OCI-LY3 (cell line): ENCODE measurements at regions not wholly inside any gene's neighbourhood (a gene's known extent, or its start where the extent isn't known, plus 50 kb on each side); places are given as distances from the start of the nearest gene placed in this dataset.
"Not testable (repeated sequence)": the region's sequence is repeated elsewhere in the genome, so short reads cannot be mapped to it uniquely, and the experiment has no call there.

ENCODE experiments used
- H2AFZ ChIP-seq: fragments of 200-600, 300-600 bp; shearing (Covaris generic); 2 replicates; pipeline ENCODE4 v1.6.0; 2014; ENCODE audit warnings: antibody characterized with exemption, low read depth, low read length
- H3K27ac ChIP-seq: fragments of 200-600, 300-600 bp; sonication (generic); 2 replicates; pipeline ENCODE4 v1.5.1; 2014; ENCODE audit warnings: mild to moderate bottlenecking, low read length, moderate library complexity, mixed read lengths
- H3K27me3 ChIP-seq: fragments of 200-600, 300-600 bp; sonication (generic); 2 replicates; pipeline ENCODE4 v1.6.1; 2014; ENCODE audit warnings: low read depth, low read length, mixed read lengths
- H3K36me3 ChIP-seq: fragments of 200-600, 300-600 bp; sonication (generic); replicated peaks from 2 replicates; pipeline ENCODE3; 2014; ENCODE audit warnings: low read depth, low read length, mixed read lengths
- H3K4me1 ChIP-seq: fragments of 300-600, 200-600 bp; sonication (generic); 2 replicates; pipeline ENCODE4 v1.6.1; 2014; ENCODE audit warnings: low read length, mixed read lengths
- H3K4me2 ChIP-seq: fragments of 200-600, 300-600 bp; sonication (generic); 2 replicates; pipeline ENCODE4 v1.6.1; 2014; ENCODE audit warnings: low read length, mixed read lengths
- H3K4me3 ChIP-seq: fragments of 300-600, 200-600 bp; sonication (generic); 2 replicates; pipeline ENCODE4 v1.5.1; 2014; ENCODE audit warnings: antibody characterized with exemption, mild to moderate bottlenecking, low read length, moderate library complexity
- H3K79me2 ChIP-seq: fragments of 300-600, 200-600 bp; shearing (Covaris generic); 2 replicates; pipeline ENCODE4 v1.6.1; 2014; ENCODE audit warnings: mild to moderate bottlenecking, low read length, mixed read lengths
- H3K9ac ChIP-seq: fragments of 300-600, 200-600 bp; shearing (Covaris generic); 2 replicates; pipeline ENCODE4 v1.6.0; 2014; ENCODE audit warnings: mild to moderate bottlenecking, low read length, moderate library complexity
- H3K9me3 ChIP-seq: fragments of 200-600, 300-600 bp; shearing (Covaris generic); 2 replicates; pipeline ENCODE4 v1.6.1; 2014; ENCODE audit warnings: low read length, mixed read lengths; ENCODE audit not compliant: insufficient read depth
- H4K20me1 ChIP-seq: fragments of 200-600, 300-600 bp; sonication (generic); 2 replicates; pipeline ENCODE4 v1.6.1; 2016; ENCODE audit warnings: low read length, mixed read lengths; ENCODE audit not compliant: insufficient read depth
- EZH2phosphoT487 ChIP-seq: fragments of 200-600 bp; shearing (Covaris generic); IDR thresholded peaks from 2 replicates; pipeline ENCODE4 v1.6.1; 2018; ENCODE audit warnings: antibody characterized with exemption, mixed run types, low read depth
- TF ChIP-seq, protein P1 (sequence below): fragments of 200-600, 300-600 bp; sonication (generic); IDR thresholded peaks from 2 replicates; pipeline ENCODE4 v1.5.1; 2014; ENCODE audit warnings: antibody characterized with exemption, low read length, low read depth

DNA sequence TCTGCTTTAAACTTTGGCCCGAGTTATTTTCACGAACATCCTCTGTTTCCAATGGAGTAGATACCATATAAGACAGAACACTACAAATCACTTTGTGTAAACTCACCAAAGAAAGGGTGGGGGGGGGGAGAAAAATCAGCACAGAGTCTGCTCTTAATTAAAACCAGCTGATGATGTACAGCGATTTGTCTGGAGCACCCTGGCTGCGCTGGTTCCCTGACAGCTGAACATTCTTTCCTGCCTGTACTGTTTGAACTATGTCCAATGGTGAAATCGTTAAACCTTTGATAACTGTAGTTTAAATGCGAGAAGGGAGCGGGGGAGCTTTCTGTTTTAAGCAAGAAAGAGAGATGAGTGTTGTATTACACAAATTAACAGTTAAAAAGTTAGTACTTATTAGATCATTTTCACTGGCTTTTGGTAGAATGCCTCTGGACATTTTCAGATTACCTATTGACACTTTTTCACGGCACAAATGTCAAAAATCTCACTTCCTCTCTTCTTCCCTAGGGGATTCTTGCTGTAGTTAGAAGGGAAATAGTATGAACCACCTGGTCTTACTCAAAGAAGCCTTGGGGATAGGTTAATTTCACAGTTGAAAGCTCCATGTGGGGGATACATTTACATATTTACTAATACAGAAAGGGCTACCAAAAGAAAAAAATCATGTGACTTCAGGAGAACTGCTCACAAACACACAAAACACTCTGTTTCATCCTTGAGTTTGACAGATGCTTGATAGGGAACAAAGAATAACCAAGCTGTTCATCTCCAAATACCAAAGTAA lies 140.2 kb upstream of the RUNX1 start:
- H3K27me3 ChIP-seq = no peaks in the 10 kb centered on the region
- peak overlapping the region; percentile 87 for H3K4me2 ChIP-seq
- H3K36me3 ChIP-seq = peaks cover 11% of the 10 kb centered on the region
- peaks cover 47% of the 10 kb centered on the region for H3K4me1 ChIP-seq
- TF ChIP-seq, protein P1, sequence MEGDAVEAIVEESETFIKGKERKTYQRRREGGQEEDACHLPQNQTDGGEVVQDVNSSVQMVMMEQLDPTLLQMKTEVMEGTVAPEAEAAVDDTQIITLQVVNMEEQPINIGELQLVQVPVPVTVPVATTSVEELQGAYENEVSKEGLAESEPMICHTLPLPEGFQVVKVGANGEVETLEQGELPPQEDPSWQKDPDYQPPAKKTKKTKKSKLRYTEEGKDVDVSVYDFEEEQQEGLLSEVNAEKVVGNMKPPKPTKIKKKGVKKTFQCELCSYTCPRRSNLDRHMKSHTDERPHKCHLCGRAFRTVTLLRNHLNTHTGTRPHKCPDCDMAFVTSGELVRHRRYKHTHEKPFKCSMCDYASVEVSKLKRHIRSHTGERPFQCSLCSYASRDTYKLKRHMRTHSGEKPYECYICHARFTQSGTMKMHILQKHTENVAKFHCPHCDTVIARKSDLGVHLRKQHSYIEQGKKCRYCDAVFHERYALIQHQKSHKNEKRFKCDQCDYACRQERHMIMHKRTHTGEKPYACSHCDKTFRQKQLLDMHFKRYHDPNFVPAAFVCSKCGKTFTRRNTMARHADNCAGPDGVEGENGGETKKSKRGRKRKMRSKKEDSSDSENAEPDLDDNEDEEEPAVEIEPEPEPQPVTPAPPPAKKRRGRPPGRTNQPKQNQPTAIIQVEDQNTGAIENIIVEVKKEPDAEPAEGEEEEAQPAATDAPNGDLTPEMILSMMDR = no peak
- no peak for TF ChIP-seq EZH2phosphoT487
- no peak overlapping the region for H2AFZ ChIP-seq
- H3K9ac ChIP-seq = peak overlapping the region; percentile 91
- peak overlapping the region; percentile 100 for H3K27ac ChIP-seq
- no peaks in the 10 kb centered on the region for H4K20me1 ChIP-seq
- H3K79me2 ChIP-seq = no peaks in the 10 kb centered on the region
- no peaks in the 10 kb centered on the region for H3K9me3 ChIP-seq
- H3K4me3 ChIP-seq = peak overlapping the region; percentile 64

DNA sequence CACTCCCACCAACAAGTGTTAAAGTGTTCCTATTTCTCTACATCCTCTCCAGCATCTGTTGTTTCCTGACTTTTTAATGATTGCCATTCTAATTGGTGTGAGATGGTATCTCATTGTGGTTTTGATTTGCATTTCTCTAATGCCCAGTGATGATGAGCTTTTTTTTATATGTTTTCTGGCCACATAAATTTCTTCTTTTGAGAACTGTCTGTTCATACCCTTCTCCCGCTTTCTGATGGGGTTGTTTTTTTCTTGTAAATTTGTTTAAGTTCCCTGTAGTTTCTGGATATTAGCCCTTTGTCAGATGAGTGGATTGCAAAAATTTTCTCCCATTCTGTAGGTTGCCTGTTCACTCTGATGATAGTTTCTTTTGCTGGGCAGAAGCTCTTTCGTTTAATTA lies 134.3 kb upstream of the RUNX1 start:
- not testable (repeated sequence) for H3K36me3 ChIP-seq, H3K9ac ChIP-seq, H3K27me3 ChIP-seq, H2AFZ ChIP-seq, H3K4me2 ChIP-seq, H3K4me3 ChIP-seq, H3K79me2 ChIP-seq, H4K20me1 ChIP-seq, H3K9me3 ChIP-seq, H3K27ac ChIP-seq
- H3K4me1 ChIP-seq = peaks cover 39% of the 10 kb centered on the region

DNA sequence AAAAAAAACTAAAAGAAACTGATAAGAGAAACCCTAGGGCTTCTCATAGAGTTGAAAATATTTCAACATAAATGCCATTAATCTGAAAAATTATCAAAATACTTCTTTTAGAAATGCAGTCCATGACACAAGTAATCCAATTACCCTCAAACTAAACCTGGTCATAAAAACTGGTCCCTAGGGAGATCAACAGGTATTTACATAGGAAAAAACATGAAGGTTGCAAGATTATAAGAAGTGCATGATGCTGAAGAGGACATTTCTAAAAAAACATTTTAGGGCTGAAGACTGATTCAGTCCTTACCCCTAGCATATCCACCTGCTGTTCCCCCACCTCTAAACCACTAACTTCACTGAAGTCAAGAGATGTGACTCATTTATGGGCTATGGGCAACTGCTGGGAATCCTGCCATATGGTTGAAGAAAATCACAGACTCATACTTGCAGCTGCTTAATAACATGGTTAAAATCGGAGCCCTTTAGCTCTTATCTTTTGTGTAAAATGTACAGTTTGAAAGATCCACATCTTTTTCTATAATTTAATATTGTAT lies 131.0 kb upstream of the RUNX1 start:
- no peak overlapping the region for H3K9ac ChIP-seq
- no peak overlapping the region for H3K4me3 ChIP-seq
- H2AFZ ChIP-seq = no peak overlapping the region
- H3K27me3 ChIP-seq = no peaks in the 10 kb centered on the region
- no peaks in the 10 kb centered on the region for H4K20me1 ChIP-seq
- H3K4me2 ChIP-seq = no peak overlapping the region
- H3K79me2 ChIP-seq = no peaks in the 10 kb centered on the region
- H3K36me3 ChIP-seq = no peaks in the 10 kb centered on the region
- no peak overlapping the region for H3K27ac ChIP-seq
- no peaks in the 10 kb centered on the region for H3K9me3 ChIP-seq
- H3K4me1 ChIP-seq = peaks cover 28% of the 10 kb centered on the region
- TF ChIP-seq, protein P1 = no peak
- TF ChIP-seq EZH2phosphoT487 = no peak

DNA sequence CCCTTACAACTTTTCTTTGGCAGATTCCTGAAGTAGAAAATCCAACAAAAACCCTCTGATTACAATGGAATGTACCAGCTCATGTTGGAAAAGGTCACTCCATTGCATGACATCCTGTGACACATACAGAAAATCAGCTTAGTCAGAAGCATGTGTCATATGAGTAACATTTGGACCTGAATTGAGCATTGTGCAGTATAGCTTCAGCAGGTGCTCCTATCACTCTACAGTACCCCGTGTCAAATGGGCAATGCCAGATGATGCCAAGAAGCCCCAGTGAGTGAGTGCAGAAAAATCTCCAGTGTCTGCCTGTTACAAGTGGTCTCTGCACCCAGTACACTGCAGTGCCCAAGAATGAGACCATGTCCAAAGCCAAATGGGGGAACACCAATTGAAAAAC lies 129.7 kb upstream of the RUNX1 start:
- no peaks in the 10 kb centered on the region for H3K79me2 ChIP-seq
- peaks cover 28% of the 10 kb centered on the region for H3K4me1 ChIP-seq
- peak overlapping the region; percentile 59 for H3K27ac ChIP-seq
- no peaks in the 10 kb centered on the region for H3K27me3 ChIP-seq
- no peaks in the 10 kb centered on the region for H3K36me3 ChIP-seq
- H3K4me2 ChIP-seq = peak overlapping the region; percentile 42
- H3K4me3 ChIP-seq = no peak overlapping the region
- H4K20me1 ChIP-seq = no peaks in the 10 kb centered on the region
- TF ChIP-seq, protein P1 = no peak
- TF ChIP-seq EZH2phosphoT487 = no peak
- H3K9ac ChIP-seq = peak overlapping the region; percentile 24; the same call in 1 of the 2 replicates
- no peaks in the 10 kb centered on the region for H3K9me3 ChIP-seq
- H2AFZ ChIP-seq = 0 out of 2 replicates have a peak overlapping the region, but pooled peaks have one; percentile 42
